Kidney (tissue), 13 donors: ENCODE measurements at regions not wholly inside any gene's neighbourhood (a gene's known extent, or its start where the extent isn't known, plus 50 kb on each side); places are given as distances from the start of the nearest gene placed in this dataset.

Source experiments
- DNase-seq, 5 donors: peaks; one replicate each; pipeline ENCODE4 v3.0.0-alpha.2; 2013 to 2020
- FAIRE-seq: peaks from 2 replicates; lab custom pipeline; 2012; peaks lifted over from hg19 to GRCh38; lab: Jason Lieb, UNC
- H3K27ac ChIP-seq, 2 donors: one replicate each; pipeline ENCODE4 v1.7.0; 2013; ENCODE audit warnings: low read depth in 2 of 2, low read length in 2 of 2, inconsistent platforms in 1 of 2
- H3K27me3 ChIP-seq: one replicate; pipeline ENCODE4 v1.7.1; 2013; ENCODE audit warnings: low read length, inconsistent platforms; ENCODE audit not compliant: control insufficient read depth, insufficient read depth
- H3K36me3 ChIP-seq, 3 donors: one replicate each; pipeline versions ENCODE4 v1.7.0 to v1.7.1; 2013; ENCODE audit warnings: low read length in 3 of 3, control low read depth in 1 of 3, inconsistent platforms in 1 of 3; ENCODE audit not compliant: insufficient read depth in 3 of 3, control insufficient read depth in 2 of 3
- H3K4me1 ChIP-seq, 3 donors: one replicate each; pipeline versions ENCODE4 v1.7.0 to v1.7.1; 2013; ENCODE audit warnings: low read length in 3 of 3, inconsistent platforms in 1 of 3, low read depth in 1 of 3; ENCODE audit not compliant: control insufficient read depth in 2 of 3, insufficient read depth in 2 of 3
- H3K4me3 ChIP-seq, 3 donors: one replicate each; pipeline versions ENCODE4 v1.7.0 to v1.8.1; 2013; ENCODE audit warnings: low read length in 3 of 3, control low read depth in 1 of 3, inconsistent platforms in 1 of 3
- H3K9ac ChIP-seq, 3 donors: one replicate each; pipeline versions ENCODE4 v1.7.0 to v1.7.1; 2013; ENCODE audit warnings: low read length in 3 of 3, control low read depth in 1 of 3, inconsistent platforms in 1 of 3
- H3K9me3 ChIP-seq, 3 donors: one replicate each; pipeline versions ENCODE4 v1.7.0 to v1.7.1; 2013; ENCODE audit warnings: low read length in 3 of 3, control low read depth in 1 of 3, inconsistent platforms in 1 of 3; ENCODE audit not compliant: control insufficient read depth in 2 of 3, insufficient read depth in 1 of 3
- intact Hi-C: fragments of 100-400 bp; cut with DNase I; formaldehyde crosslinking; loops from one replicate; pipeline ENCODE4 v1.11.1; 2022
- TF ChIP-seq, protein P1 (sequence below): IDR thresholded peaks from 3 replicates; pipeline ENCODE4 v1.5.1; 2012; ENCODE audit warnings: mild to moderate bottlenecking, moderate library complexity, borderline replicate concordance; ENCODE audit not compliant: insufficient read depth; ENCODE audit errors: extremely low read depth
- donor health status: control.
- donor health status: control.
- donor health status: control.
- donor health status: control.
- donor health status: control.
- donor health status: DM: yes; HTN: yes; CAD: no.
- donor health status: Normal renal cell carcinoma (clear cell type).

- intact Hi-C loops, result no loop called here
- H3K27ac ChIP-seq, result no peak overlapping the region
- H3K27me3 ChIP-seq, result no peaks in the 10 kb centered on the region
- H3K4me3 ChIP-seq, result no peak overlapping the region
- DNase-seq, result no peak
- no peak overlapping the region for H3K9ac ChIP-seq
- H3K4me1 ChIP-seq, result no peaks in the 10 kb centered on the region
- no peaks in the 10 kb centered on the region for H3K9me3 ChIP-seq
- TF ChIP-seq, protein P1, sequence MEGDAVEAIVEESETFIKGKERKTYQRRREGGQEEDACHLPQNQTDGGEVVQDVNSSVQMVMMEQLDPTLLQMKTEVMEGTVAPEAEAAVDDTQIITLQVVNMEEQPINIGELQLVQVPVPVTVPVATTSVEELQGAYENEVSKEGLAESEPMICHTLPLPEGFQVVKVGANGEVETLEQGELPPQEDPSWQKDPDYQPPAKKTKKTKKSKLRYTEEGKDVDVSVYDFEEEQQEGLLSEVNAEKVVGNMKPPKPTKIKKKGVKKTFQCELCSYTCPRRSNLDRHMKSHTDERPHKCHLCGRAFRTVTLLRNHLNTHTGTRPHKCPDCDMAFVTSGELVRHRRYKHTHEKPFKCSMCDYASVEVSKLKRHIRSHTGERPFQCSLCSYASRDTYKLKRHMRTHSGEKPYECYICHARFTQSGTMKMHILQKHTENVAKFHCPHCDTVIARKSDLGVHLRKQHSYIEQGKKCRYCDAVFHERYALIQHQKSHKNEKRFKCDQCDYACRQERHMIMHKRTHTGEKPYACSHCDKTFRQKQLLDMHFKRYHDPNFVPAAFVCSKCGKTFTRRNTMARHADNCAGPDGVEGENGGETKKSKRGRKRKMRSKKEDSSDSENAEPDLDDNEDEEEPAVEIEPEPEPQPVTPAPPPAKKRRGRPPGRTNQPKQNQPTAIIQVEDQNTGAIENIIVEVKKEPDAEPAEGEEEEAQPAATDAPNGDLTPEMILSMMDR, result no peak
- no peaks in the 10 kb centered on the region for H3K36me3 ChIP-seq
- FAIRE-seq, result no peak
Measured at GRCh38 chr12:85564786-85565185, 271.4 kb downstream of the RASSF9 start.

DNA sequence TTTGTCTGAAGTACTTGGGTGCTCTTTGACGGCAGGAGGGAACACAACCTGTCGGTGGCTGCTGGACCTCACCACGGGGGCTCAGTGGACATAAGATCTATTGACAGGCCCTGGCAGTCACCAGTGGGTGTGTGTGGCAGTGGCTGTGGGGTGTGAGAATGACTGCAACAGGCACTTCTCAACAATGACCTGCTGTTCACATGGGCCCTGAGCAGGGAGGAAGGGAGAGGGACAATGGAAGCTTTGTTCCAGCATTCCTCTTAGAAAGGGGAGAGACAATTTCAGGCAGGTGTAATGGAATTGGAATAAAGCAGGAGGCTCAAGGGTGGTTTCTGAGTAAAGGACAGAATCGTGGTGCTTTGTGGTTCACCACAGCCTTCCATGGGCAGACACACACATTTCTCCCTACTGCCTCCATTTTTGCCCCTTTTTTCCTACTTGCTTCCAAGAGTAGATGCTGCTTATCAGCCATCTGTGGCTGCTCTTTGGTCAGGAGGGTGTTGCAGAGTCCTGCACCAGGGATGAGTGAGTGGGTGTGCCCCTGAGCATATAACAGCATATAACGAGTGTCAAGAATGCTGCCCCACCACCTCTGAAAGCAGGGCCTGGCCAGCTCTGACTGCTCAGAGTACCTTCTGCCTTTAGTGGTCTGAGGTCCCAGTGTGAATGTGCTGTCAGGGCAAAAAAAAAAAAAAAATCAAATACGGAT lies 267.7 kb downstream of the RASSF9 start:
- TF ChIP-seq, protein P1, result no peak
- intact Hi-C loops, result no loop called here
- DNase-seq, result peak in 2 of 5 donors; percentile 19 to 42

GRCh38 chr12:85569261-85569660 lies 266.9 kb downstream of the RASSF9 start:
- no peaks in the 10 kb centered on the region for H3K27me3 ChIP-seq
- TF ChIP-seq, protein P1, result no peak
- intact Hi-C loops, result no loop called here
- H3K4me3 ChIP-seq, result no peak overlapping the region
- FAIRE-seq (peak; percentile 35), DNase-seq (no peak)
- H3K4me1 ChIP-seq, result no peaks in the 10 kb centered on the region
- H3K9me3 ChIP-seq, result no peaks in the 10 kb centered on the region
- H3K9ac ChIP-seq, result no peak overlapping the region
- H3K36me3 ChIP-seq, result no peaks in the 10 kb centered on the region
- no peak overlapping the region for H3K27ac ChIP-seq

More for the DNA sequence above, 267.7 kb downstream of the RASSF9 start:
- H3K4me1 ChIP-seq, result no peaks in the 10 kb centered on the region
- no peaks in the 10 kb centered on the region for H3K36me3 ChIP-seq
- no peak overlapping the region for H3K27ac ChIP-seq
- no peak for FAIRE-seq
- no peak overlapping the region for H3K4me3 ChIP-seq
- H3K27me3 ChIP-seq, result no peaks in the 10 kb centered on the region
- H3K9ac ChIP-seq, result no peak overlapping the region
- H3K9me3 ChIP-seq, result no peaks in the 10 kb centered on the region
